OCI-LY1 (cell line): ENCODE measurements at regions not wholly inside any gene's neighbourhood (a gene's known extent, or its start where the extent isn't known, plus 50 kb on each side); places are given as distances from the start of the nearest gene placed in this dataset.

Source experiments
- EZH2 ChIP-seq: fragments of 200-600 bp; sonication (generic), shearing (Covaris generic); IDR thresholded peaks from 2 replicates; pipeline ENCODE4 v1.8.0; 2017; ENCODE audit warnings: borderline replicate concordance, mixed run types, mild to moderate bottlenecking, antibody characterized with exemption, low read length, moderate library complexity, mixed read lengths
- TF ChIP-seq, protein P1 (sequence below): fragments of 200-600 bp; sonication (generic), shearing (Covaris generic); IDR thresholded peaks from 2 replicates; pipeline ENCODE4 v1.5.1; 2017; ENCODE audit warnings: mild to moderate bottlenecking, antibody characterized with exemption, low read length, moderate library complexity, mixed read lengths

DNA sequence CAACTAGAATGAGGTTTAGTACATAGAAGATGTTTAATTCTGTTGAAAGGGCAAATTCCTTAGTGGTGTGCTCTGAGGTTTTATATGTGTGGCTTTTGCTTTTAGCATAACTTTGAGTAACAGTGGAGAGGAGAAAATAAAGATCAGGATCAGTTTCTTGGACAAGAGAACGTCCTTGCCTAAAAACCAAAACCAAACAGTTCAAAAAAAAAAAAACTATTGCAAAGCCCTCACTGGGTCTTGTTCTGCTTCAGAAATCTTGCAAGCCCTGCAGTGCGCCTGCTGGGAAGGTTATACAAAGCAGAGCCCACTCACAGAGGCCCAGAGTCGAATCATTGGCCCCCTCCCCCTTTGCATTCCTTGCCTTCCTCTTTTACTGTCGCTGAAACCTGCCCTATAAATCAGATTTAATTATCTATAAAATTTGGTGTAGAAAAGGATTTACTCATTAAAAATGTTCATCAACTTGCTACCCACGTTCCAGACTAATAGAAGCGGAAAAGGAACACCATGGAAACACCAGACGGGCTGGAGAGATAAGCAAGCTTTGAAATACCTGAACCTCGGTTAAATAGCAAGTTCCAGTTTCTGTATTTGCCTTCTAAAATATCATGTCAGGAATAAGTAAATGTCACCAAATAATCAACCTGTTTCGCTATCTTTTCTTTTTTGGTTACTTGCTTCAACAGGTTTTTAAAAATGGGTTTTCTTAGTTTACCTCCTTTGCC, 201.6 kb upstream of the PTBP2 start:
- TF ChIP-seq, protein P1, sequence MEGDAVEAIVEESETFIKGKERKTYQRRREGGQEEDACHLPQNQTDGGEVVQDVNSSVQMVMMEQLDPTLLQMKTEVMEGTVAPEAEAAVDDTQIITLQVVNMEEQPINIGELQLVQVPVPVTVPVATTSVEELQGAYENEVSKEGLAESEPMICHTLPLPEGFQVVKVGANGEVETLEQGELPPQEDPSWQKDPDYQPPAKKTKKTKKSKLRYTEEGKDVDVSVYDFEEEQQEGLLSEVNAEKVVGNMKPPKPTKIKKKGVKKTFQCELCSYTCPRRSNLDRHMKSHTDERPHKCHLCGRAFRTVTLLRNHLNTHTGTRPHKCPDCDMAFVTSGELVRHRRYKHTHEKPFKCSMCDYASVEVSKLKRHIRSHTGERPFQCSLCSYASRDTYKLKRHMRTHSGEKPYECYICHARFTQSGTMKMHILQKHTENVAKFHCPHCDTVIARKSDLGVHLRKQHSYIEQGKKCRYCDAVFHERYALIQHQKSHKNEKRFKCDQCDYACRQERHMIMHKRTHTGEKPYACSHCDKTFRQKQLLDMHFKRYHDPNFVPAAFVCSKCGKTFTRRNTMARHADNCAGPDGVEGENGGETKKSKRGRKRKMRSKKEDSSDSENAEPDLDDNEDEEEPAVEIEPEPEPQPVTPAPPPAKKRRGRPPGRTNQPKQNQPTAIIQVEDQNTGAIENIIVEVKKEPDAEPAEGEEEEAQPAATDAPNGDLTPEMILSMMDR: no peak
- TF ChIP-seq EZH2: no peak
